CD4-positive, alpha-beta T cell treated with Interleukin-4 for 1 hour (primary cell): ENCODE measurements at regions not wholly inside any gene's neighbourhood (a gene's known extent, or its start where the extent isn't known, plus 50 kb on each side); places are given as distances from the start of the nearest gene placed in this dataset.
"Not testable (repeated sequence)": the region's sequence is repeated elsewhere in the genome, so short reads cannot be mapped to it uniquely, and the experiment has no call there.

Source experiments
- DNase-seq, 2 donors: peaks; one replicate each; pipeline ENCODE4 v3.0.0-alpha.2; 2020 to 2022

GRCh38 chr18:70705831-70706416 is 417.1 kb downstream of the SOCS6 start:
- DNase-seq = no peak

- no peak for DNase-seq
These were observed 411.7 kb downstream of the SOCS6 start for GRCh38 chr18:70700496-70700895.

GRCh38 chr18:70698574-70698973 is 409.7 kb downstream of the SOCS6 start:
- no peak for DNase-seq

GRCh38 chr18:70693246-70693645 is 404.4 kb downstream of the SOCS6 start:
- no peak for DNase-seq

- not testable (repeated sequence) for DNase-seq
These were observed 400.9 kb downstream of the SOCS6 start for GRCh38 chr18:70689765-70690164.

- no peak for DNase-seq
These were observed 399.4 kb downstream of the SOCS6 start for GRCh38 chr18:70688286-70688685.

- no peak for DNase-seq
These were observed 396.0 kb downstream of the SOCS6 start for GRCh38 chr18:70684821-70685220.

GRCh38 chr18:70683263-70683662 is 394.4 kb downstream of the SOCS6 start:
- DNase-seq = peak in 1 of 2 donors; percentile 58

- DNase-seq = no peak
These were observed 386.1 kb downstream of the SOCS6 start for GRCh38 chr18:70674896-70675295.

- no peak for DNase-seq
These were observed 385.0 kb downstream of the SOCS6 start for GRCh38 chr18:70673831-70674230.

- peak; percentile 72 to 76 for DNase-seq
These were observed 383.7 kb downstream of the SOCS6 start for GRCh38 chr18:70672581-70672980.

GRCh38 chr18:70671889-70672565 is 383.2 kb downstream of the SOCS6 start:
- peak; percentile 27 to 28 for DNase-seq

- no peak for DNase-seq
These were observed 378.1 kb downstream of the SOCS6 start for GRCh38 chr18:70666936-70667335.

- peak in 1 of 2 donors; percentile 42 for DNase-seq
These were observed 374.3 kb downstream of the SOCS6 start for GRCh38 chr18:70663141-70663540.

GRCh38 chr18:70662588-70662987 is 373.7 kb downstream of the SOCS6 start:
- no peak for DNase-seq

GRCh38 chr18:70659036-70659925 is 370.4 kb downstream of the SOCS6 start:
- peak; percentile 76 to 81 for DNase-seq

- no peak for DNase-seq
These were observed 364.8 kb downstream of the SOCS6 start for GRCh38 chr18:70653671-70654070.

GRCh38 chr18:70650878-70651277 is 362.0 kb downstream of the SOCS6 start:
- DNase-seq = no peak

- no peak for DNase-seq
These were observed 360.8 kb downstream of the SOCS6 start for GRCh38 chr18:70649683-70650082.

GRCh38 chr18:70645971-70646370 is 357.1 kb downstream of the SOCS6 start:
- DNase-seq = no peak

- DNase-seq = no peak
These were observed 355.0 kb downstream of the SOCS6 start for GRCh38 chr18:70643812-70644211.

GRCh38 chr18:70641156-70641775 is 352.4 kb downstream of the SOCS6 start:
- DNase-seq = no peak

- no peak for DNase-seq
These were observed 351.6 kb downstream of the SOCS6 start for GRCh38 chr18:70640336-70640887.
